ENCODE measurements at regions not wholly inside any gene's neighbourhood (a gene's known extent, or its start where the extent isn't known, plus 50 kb on each side); places are given as distances from the start of the nearest gene placed in this dataset.
"Not testable (repeated sequence)": the region's sequence is repeated elsewhere in the genome, so short reads cannot be mapped to it uniquely, and the experiment has no call there.

DNA sequence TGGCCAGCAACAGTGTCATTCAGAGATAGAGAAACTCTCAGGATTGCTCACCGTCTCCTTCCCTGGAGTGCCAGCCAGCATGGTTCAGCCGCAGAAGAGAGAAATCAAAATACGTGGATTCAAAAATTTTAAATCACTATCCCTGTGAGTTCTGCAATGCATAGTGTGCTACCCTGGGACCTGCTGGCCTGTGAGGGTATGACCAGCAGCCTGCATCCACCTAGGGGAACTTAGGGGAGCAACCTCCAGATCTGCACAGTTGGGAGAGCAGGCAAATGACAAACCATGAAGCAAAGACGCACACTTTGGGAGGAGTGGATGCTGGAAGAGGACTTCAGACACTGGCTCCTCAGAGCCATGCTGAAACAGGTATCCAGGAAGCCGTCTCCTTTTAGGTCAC, 639.3 kb downstream of the TNS3 start:
- DNase-seq (ENCODE audit: extremely low read depth in 1 of 2, low read depth in 1 of 2) = no peak

DNA sequence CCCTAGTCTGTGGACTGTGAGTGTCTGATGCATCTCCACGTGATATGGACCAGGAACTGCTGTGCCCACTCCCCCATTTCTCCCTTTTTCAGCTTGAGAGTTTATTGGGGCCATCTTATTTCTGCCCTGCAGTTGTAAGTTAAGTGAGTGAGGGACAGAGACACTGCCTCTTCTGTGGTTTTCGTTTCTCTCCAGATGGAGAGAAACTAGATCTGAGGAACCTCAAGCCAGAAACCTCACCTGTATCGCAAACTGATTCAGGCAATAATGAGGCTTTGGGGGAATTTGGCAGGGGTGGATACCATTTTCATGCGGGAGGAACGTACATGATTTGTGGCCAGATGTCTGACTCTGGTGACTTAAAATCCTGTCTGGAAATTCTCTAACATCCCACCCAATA, 641.7 kb downstream of the TNS3 start:
- DNase-seq (ENCODE audit: extremely low read depth in 1 of 2, low read depth in 1 of 2) = no peak

DNA sequence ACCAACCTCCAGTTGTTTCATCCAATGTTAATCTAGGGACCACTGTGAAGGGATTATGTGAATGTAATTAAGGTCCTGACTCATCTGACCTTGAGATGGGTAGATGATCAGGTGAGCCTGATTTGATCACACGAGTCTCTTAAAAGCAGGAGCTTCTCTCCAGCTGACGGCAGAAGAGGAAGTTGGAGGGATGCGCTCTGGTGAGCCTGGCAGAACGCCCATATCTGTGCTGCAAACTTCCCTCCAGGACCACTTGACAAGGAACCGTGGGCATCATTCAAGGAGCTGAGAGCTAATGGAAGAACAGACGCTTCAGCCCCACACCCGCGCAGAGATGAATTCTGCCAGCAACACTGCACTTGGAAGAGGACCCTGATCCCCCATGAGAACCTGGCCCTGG, 642.4 kb downstream of the TNS3 start:
- no peak for DNase-seq (ENCODE audit: extremely low read depth in 1 of 2, low read depth in 1 of 2)

DNA sequence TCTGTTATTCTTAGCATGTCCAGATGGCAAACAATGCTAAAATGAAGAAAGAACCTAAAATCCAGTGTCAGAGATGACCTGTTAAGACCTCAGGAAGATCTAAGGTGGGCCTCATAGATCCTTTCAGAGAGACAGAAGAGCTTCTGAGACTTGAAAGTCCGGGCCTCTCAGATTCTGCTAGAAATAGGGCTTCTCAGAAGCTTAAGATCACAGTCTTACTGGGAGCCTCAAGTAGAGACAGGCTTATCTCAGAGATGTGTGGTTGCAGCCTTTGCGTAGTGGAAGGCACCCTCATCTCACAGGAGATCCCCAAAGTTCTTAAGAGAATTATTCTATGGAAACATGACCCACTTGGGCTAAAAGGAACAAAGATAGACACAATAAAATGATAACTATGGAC, 642.8 kb downstream of the TNS3 start:
- no peak for DNase-seq (ENCODE audit: extremely low read depth in 1 of 2, low read depth in 1 of 2)

DNA sequence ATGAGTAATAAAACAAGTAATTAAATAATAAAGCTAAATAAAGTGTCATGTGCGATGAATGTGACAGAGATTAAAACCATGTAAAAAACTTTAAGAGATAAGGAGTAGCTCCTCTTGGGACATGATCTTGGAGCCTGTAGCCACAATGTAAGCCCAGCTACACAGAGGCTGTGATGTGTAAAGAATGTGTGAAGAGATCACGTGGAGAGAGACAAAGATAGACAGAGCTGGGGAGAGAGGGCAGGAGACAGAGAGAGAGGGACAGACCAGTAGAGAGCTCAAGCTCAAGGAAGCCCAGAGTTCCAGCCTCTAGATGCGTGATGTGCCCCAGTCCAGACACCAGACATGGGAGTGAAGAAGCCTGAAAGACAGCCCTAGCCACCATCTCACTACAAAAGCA, 644.1 kb downstream of the TNS3 start:
- no peak for DNase-seq (ENCODE audit: extremely low read depth in 1 of 2, low read depth in 1 of 2)

DNA sequence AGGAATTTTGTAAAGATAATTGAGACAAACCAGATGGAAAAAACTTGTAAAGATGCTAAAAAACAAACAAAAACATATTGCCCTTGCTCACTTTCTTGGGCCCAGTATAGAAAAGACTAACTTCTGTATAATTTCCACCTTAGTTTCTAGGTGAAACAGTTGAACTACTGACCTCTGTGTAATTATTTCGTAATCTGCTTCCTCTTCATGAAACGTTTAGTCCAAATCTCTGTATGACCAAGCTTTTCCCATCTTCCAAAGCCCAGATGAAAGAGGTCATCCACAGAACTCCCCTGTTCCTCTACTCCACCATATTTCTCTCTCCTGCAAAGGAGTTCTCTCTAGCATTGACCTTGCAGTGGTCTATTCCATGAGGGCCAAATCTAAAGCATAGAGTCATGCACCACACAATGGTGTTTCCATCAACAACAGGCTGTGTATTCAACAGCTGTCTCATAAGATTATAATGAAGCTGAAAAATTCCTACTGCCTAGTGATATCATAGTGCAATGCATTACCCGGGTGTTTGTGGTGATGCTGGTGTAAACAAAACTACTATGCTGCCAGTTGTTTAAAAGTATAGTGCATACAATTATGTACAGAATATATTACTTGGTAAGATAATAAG, 647.6 kb downstream of the TNS3 start:
- no peak for DNase-seq (ENCODE audit: extremely low read depth in 1 of 2, low read depth in 1 of 2)

DNA sequence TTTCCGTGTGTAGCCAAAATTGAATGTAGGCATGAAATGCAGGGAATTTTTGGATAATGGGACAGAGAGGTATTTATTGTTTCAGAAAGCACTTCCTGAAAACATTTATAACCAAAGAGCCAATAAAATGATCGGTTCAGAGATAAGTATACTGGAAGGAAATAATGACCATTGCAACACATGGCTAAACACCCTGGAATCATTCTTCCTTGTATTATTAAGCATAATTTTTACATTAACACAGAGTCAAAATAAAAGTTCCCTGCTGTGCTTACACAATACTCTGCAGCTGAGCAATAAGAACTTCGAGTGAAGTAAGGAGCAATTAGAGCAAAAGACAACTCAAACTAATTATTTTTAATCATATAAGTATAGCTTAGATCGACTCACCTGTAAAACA, 648.3 kb downstream of the TNS3 start:
- DNase-seq (ENCODE audit: extremely low read depth in 1 of 2, low read depth in 1 of 2) = no peak

DNA sequence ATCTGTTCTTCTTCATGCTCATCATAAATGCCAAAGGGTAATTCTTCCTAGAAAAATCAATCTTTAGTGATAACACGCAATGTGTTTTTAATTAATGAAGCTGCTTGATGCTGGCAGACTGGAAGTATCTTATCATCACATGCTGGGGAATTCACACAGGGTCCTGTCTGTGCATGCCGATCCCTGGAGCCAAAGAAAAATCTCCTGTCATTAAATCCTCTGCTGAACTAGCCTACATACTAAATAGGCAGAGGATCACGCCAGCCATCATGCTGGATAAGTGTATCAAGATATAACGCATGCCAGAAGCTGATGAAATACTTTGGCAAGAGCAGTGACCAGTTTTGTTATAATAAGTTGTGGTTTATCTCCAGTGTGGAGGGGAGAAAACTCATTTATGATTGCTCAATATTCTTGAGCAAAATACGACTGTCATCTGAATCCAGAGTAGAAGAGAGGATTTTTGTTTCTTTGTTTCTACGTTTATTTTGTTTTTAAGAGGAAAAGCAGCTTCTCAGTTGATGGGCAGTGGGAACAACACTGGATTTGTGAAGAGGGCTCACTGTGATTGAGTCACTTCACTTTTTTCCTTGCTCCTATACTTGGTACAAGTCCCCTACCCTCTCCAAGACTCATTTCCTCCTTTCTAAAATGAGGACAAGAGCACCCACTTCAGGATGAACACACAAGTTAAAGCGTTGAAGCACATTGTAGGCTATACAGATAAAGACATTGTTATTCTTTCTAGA, 649.1 kb downstream of the TNS3 start:
- DNase-seq (ENCODE audit: extremely low read depth in 1 of 2, low read depth in 1 of 2) = no peak

DNA sequence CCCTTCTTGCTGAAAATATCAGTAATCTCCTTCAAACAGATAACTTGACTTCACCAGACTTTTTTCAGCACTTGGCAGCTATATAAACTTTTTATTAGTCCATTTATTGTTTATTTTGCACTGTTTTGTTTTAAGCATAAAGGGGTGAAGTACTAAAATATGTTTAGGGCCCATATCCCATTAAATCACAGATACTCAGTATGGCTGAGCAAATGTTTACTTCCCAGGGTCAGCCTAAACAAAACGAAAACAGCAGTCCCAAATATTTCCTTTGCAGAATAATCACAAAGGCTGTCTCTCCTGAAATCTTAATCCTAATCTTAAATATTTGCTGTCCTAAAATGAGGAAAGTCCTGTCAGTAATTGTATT, 649.6 kb downstream of the TNS3 start:
- no peak for DNase-seq (ENCODE audit: extremely low read depth in 1 of 2, low read depth in 1 of 2)

DNA sequence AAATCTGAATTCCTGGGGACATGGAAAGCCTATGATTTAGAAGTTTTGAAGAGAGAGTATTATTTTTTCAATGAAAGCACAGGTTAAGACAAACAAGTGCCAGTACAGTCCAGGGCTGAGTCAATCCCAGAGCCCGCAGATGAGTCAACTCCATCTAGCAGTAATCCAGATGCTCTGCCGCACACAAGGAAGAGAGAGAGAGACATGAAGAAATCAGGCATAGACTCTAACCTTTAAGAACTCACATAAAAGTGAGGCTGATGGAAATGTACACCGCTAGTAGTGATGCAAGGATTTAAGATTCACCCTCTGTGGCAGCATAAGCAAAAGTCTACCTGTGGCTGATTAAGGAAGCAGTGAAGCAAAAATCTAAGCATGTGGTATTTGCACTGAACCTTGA, 651.5 kb downstream of the TNS3 start:
- DNase-seq (ENCODE audit: extremely low read depth in 1 of 2, low read depth in 1 of 2) = no peak

DNA sequence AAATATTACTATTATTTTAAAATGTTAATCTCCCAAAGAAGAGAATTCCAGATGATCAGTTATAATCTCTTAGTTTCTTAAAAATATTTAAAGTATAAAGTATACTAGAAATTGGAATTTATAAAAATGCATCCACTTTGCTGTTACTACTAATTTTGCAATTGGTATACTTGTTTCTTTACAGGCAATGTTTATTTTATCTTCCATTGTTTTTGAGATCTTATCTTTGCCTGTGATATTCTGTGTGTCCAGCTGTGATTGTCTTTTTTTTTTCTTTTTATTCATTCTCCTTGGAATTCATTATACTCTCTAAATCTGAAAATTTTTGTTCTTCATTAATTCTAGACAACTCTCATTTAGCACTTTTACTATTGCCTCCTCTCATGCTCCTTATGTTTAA, 652.6 kb downstream of the TNS3 start:
- no peak for DNase-seq (ENCODE audit: extremely low read depth in 1 of 2, low read depth in 1 of 2)

DNA sequence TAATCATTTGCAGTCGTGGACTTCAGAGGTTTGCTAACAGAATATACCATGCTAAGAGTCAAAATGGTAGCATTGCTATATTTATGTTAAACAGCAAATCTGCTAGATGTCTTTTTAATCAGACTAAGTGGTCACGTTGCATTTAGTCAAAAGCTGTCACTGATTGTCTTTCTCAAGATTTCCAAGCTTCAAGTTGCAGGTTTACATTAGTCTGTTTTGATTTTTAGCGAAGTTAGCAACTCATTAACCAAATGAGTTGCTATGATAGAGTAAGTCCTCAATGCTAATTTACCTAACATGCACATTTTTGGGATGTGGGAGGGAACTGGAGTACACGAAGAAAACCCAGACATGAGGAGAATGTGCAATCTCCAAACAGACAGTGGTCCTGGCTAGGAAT, 653.2 kb downstream of the TNS3 start:
- no peak for DNase-seq (ENCODE audit: extremely low read depth in 1 of 2, low read depth in 1 of 2)

DNA sequence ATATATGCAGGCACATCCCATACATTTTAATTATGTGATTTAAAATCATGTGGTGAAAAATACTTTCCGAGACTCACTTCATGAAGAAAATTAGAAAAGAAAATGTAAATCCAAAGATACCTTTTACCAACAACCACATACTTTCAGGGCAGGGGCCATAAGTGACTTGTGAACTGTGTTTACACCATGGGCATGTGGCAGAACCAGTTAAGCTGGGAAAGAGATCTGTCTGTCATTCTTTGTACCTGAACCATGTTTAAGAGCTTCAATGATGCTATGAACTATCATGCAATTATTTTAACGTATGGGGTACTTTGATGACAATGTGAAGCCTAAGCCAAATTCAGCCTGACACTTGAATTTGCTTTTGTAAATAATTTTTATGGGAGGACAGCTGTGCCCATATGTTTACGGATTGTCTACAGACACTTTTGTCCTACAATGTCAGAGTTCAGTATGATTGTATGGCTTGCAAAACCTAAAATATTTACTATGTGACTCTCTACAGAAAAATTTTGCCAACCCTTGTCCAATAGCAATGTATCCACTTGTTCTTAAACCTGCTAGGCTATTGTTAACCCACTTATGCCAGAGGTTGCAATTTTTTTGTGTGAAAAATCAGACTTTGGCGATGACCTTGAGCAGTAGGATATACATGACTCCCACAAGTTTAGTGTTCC, 654.6 kb downstream of the TNS3 start:
- no peak for DNase-seq (ENCODE audit: extremely low read depth in 1 of 2, low read depth in 1 of 2)

DNA sequence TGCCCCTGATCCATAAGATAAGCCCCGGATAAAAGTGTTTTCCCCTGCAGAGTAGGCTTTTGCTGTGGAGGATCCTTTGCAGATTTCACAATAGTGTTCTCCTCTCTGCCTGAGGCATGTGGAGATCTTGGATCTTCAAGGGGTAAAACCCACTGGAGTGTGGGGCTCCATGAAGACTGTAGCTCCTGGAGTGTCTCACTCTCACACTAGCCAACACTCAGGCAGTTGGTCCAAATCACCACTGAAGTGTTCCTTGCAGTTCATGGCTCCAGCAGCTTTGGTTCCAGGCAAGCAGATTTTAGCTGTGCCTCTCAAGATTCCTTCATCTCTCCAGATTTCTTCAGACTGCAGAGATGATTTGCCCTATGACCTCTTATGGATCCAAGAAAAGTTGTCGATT, 665.3 kb downstream of the TNS3 start:
- DNase-seq (ENCODE audit: extremely low read depth in 1 of 2, low read depth in 1 of 2) = no peak

DNA sequence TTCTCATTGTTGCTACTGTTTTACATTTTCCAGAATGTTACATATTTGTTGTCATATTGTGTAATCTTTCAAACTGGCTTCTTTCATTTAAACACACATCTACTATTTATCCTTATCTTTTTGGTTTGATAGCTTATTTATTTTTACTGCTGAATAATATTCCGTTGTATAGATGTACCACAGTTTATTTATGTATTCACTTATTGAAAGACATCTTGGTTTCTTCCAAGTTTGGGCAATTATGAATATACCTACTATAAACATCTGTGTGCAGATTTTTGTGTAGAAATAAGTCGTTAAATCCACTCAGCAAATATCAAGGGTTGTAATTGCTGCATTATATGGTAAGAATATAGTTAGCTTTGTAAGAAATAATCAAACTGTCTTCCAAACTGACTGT, 669.2 kb downstream of the TNS3 start:
- DNase-seq (ENCODE audit: extremely low read depth in 1 of 2, low read depth in 1 of 2) = no peak

DNA sequence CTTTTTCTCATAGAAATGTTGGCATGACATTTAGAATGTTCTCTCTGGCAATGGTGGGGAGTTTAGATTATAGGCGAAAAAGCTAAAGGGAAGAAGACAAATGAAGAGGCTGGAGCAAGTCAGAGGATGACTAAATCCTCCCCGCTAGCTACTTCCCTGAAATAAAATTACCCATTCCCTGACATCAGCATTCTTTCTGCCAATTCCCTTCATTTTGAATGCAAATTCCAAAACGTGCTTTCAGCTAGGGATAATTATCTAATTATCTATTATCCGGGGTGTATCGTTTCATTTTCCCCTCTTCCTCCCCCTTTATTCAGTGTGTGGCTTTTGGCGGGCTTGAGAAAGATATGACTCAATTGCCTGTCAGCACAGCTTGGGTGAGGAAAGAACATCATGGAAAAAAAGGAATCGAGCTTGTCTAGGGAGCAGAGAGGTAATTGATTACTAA, 672.3 kb downstream of the TNS3 start:
- DNase-seq (ENCODE audit: extremely low read depth in 1 of 2, low read depth in 1 of 2) = no peak

DNA sequence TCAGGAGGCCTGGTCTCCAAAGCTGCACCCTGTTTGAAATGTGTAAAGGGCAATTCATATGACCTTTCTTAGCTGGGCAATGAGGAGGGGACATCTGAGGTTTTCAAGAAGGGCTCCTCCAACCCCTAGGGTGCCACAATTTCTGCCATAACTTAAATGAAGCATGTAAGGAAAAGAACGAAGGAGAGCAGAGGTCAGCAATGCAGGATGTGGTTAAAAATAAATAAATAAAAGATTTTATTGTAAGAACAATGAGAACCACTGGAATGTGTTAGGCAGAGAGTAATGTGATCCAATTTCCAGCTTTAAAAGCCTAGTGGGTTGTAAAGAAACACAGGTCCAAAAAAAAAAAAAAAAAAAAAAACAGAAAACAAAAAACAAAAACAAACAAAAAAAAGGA, 673.1 kb downstream of the TNS3 start:
- no peak for DNase-seq (ENCODE audit: extremely low read depth in 1 of 2, low read depth in 1 of 2)

DNA sequence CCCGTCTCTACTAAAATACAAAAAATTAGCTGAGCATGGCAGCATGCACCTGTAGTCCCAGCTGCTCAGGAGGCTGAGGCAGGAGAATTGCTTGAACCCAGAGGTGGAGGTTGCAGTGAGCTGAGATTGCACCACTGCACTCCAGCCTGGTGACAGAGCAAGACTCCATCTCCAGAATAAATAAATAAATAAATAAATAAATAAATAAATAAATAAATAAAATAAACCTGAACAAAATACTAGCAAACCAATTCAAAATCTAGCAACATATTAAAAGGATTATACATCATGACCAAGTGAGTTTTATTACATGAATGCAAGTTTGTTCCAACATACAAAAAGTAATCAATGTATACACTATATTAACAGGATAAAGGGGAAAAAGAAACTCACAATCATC, 677.4 kb downstream of the TNS3 start:
- not testable (repeated sequence) for DNase-seq (ENCODE audit: extremely low read depth in 1 of 2, low read depth in 1 of 2)

DNA sequence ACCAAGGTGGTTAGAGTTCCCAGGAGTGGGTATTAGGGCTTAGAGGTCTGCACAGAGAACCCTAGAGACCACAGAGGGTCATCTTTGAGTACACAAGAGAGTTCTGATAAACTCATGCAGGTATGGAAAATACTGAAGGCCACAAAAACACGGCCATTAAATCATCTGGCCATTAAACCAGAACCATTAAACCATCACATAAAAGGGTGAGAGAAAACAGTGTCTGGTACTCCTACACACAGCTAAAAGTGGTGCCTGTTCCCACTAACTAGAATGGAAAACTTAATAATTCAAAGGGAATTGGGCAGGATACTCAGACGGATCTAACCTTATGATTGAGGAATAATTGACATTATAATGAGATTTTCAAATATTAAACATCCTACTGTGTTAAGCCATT, 679.4 kb downstream of the TNS3 start:
- no peak for DNase-seq (ENCODE audit: extremely low read depth in 1 of 2, low read depth in 1 of 2)

DNA sequence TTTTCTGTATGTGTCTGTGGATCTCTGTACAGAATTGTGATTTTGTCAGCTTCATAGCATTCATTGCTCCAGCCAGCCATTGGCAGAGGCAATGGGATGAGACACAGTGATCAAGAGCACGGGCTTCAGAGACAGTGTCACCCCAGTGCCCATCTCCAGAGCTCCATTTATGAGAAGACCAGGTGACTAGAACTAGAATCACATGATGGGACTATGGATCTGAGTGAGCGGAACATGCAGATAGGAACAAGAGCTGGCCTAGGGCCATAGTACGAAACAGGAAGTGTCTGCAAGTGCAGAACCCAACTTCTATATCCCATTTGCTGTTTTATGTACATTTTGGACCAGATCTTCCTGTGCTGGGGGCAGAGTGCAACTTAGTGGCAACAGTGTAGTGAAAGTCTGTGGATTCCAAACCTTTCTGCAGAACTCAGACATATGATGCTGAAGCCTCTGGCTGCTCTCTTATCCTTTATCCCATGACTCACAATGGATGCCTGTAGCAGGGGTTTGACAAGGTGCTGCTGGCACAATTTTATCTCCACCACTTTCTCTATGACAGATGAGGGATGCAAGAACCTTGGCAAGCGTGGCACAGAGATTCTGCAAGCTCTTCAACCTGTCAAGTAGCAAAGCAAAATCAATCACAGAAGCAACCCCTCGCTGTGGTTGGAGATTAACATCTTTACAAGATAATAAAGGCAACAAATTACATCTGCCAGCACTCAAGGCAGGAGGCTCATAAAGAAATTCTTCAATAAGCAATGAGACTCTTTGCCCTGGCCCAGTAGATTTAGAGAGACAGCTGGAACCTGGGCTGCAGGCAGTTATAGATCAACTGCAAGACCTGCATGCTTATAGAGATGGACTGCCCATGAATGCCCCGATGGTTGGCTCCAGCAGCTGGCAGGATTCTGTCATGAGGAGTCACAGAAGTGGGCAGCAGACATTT, 681.3 kb downstream of the TNS3 start:
- no peak for DNase-seq (ENCODE audit: extremely low read depth in 1 of 2, low read depth in 1 of 2)

DNA sequence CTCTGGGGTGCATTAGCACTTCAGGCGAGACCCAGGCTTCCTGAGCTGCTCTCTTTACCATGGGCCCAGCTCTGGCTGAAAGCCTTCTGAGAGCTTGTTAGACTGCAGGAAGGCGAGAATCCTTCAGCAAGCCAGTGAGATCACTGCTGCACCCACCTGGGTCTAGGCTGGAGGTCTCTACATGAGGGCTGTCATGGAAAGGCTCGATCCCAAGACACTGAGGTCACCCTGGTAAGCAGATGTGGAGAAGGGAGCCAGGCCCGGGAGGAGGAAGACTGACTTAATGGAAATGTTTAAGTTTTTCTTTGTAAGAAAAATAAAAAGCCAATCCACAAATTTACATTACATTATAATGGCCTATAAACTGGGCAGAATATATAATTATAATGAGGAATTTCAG, 684.5 kb downstream of the TNS3 start:
- DNase-seq (ENCODE audit: extremely low read depth in 1 of 2, low read depth in 1 of 2) = no peak
